NB4 (cell line): ENCODE measurements at regions not wholly inside any gene's neighbourhood (a gene's known extent, or its start where the extent isn't known, plus 50 kb on each side); places are given as distances from the start of the nearest gene placed in this dataset.

Source experiments
- CTCF ChIP-seq: IDR thresholded peaks from one replicate; pipeline ENCODE4 v1.5.1; 2012; ENCODE audit warnings: low read depth, low read length
- MAX ChIP-seq: IDR thresholded peaks from 2 replicates; pipeline ENCODE4 v1.6.1; 2011; ENCODE audit warnings: low read depth, low read length
- MYC ChIP-seq: IDR thresholded peaks from 2 replicates; pipeline ENCODE4 v1.6.1; 2011; ENCODE audit warnings: low read depth, low read length
- POLR2A ChIP-seq: IDR thresholded peaks from 2 replicates; pipeline ENCODE4 v1.6.1; 2011; ENCODE audit warnings: mild to moderate bottlenecking; ENCODE audit not compliant: insufficient read length; ENCODE audit errors: extremely low read depth

GRCh38 chr7:26511866-26512265 lies 220.2 kb downstream of the SNX10 start:
- no peak for TF ChIP-seq MYC
- TF ChIP-seq CTCF: no peak
- no peak for TF ChIP-seq MAX
- TF ChIP-seq POLR2A: no peak
